ENCODE measurements at regions not wholly inside any gene's neighbourhood (a gene's known extent, or its start where the extent isn't known, plus 50 kb on each side); places are given as distances from the start of the nearest gene placed in this dataset.

GRCh38 chr14:54172562-54172961 lies 215.9 kb upstream of the BMP4 start:
- no peak for DNase-seq (ENCODE audit: low read depth in 2 of 2, low spot score in 1 of 2)

DNA sequence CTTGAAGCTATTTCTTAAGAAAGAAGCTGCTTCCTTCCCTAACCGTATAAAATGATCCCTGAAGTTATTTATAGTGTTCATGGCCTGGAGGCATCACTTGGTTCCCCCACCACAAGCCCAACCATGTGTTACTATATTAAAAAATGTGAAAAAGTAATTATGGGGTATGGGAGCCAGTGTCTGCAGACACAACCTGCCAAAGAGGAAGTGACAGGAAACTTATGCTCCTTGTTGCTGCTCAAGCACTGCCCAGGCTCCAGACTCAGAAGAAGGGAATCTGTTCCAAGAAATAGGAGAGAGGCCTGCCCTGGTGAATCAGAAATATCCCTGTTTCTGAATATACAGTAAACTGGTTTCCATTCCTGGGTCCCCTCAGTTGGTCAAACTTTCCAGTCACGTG lies 217.2 kb upstream of the BMP4 start:
- DNase-seq (ENCODE audit: low read depth in 2 of 2, low spot score in 1 of 2): no peak

GRCh38 chr14:54174457-54174856 lies 217.8 kb upstream of the BMP4 start:
- no peak for DNase-seq (ENCODE audit: low read depth in 2 of 2, low spot score in 1 of 2)

DNA sequence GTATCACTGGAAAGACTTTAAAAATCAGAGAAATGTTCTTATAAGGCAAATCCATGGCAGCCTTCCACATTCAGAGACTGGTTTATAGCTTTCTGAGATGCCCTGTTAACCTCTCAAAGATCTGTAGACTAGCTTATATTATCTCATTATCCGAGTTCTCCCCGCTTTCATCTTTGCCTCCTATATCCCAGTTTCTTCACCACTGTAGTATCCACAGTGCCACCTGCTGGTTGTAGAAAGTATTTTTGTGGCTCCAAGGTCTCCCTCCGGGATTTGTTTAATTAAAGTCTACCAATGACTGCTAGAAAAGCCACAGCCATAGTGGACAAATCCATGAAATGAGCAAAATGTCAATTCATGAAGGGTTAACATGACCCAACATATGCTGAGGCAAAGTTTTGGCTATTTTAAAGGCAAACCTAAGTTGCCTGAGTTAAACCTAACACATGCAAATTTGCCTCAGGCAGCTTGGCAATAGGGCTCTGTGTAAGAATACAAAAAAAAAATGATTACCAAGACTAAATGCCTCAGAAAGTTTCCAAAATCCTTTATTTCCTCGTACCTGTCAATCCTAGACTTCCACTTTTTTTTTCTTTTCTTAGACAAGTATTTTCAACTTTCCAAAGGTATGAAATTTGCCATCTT lies 218.8 kb upstream of the BMP4 start:
- peak in 1 of 2 donors; percentile 2 for DNase-seq (ENCODE audit: low read depth in 2 of 2, low spot score in 1 of 2)

- DNase-seq (ENCODE audit: low read depth in 2 of 2, low spot score in 1 of 2): no peak
Measured at GRCh38 chr14:54177019-54177418, 219.8 kb upstream of the CDKN3 start.

GRCh38 chr14:54177641-54178621 lies 218.9 kb upstream of the CDKN3 start:
- no peak for DNase-seq (ENCODE audit: low read depth in 2 of 2, low spot score in 1 of 2)

- DNase-seq (ENCODE audit: low read depth in 2 of 2, low spot score in 1 of 2): no peak
Measured at GRCh38 chr14:54182419-54183045, 214.3 kb upstream of the CDKN3 start.

- no peak for DNase-seq (ENCODE audit: low read depth in 2 of 2, low spot score in 1 of 2)
Measured at GRCh38 chr14:54186821-54187763, 209.7 kb upstream of the CDKN3 start.

DNA sequence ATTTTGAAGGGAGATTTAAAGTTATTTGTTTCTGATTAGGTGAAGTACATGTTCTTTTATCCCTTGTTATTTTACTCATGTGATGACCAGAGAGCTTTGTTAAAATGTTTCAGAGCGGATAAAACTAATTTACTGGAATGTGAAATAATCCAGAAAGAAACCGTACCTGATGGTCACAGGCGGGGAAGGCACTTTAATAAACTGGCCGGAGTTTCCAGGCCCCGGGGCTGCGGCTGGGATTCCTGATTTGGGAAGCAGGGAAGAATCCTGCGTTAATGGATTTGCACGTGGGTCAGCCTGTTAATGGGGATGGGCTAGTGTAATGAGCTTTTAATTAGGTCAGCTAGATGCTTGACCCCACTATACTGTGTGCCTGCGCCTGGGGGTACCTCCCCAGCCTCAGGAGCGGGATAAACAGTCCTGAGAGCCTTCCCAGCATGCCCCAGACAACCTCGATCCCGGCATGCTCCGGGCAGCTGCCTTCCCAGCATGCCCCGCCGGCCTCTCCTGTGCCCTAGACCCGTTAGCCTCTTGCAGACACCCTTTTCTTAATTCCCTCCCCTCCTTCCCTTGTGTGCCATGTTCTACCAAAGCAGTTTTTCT lies 208.6 kb upstream of the CDKN3 start:
- DNase-seq (ENCODE audit: low read depth in 2 of 2, low spot score in 1 of 2): no peak

- no peak for DNase-seq (ENCODE audit: low read depth in 2 of 2, low spot score in 1 of 2)
Measured at GRCh38 chr14:54189333-54189732, 207.5 kb upstream of the CDKN3 start.

DNA sequence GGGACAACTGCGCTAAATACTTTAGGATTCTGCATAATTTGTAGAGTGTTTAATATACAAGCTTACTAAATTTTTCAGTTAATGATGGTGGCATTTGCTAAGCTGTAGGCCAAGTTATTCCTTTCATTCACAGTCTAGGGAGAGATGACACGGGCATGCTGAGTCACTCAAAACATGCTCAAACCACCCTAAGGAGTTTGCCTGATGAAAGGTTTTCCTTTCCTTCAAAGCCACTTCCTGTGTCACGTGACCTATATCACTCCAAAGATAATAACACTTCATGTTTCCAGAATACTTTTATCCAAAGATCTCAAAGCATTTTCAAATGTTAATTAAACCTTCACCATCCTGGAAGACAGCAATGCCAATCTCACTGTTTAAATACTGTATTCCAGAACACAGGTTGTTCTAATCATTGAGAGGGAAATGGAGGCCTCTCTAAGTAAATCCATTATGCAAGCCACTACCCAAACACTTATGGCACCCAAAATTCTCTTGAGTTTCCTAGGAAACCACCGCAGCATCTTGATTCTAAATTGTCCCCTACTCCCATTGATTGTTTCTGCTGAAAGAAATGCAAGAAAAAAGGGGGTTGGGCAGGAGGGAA lies 207.0 kb upstream of the CDKN3 start:
- DNase-seq (ENCODE audit: low read depth in 2 of 2, low spot score in 1 of 2): no peak

DNA sequence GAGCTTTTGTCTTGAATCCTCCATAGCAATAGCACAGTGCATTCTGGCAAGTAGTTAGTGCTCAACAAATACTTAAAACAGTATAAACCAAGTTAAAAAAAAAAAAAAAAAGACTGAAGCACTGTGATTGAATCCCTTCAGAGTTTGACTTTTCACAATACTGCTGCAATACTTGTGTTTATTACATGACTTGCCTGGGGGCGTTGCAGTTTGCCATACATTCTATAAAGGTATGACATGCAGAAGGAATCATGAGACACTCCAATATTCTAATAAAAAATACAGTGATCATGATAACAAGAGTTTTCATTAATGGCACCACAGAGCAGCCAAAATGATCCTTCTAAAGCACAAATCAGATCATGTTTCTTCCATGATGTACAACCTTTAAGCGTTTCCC lies 205.0 kb upstream of the CDKN3 start:
- no peak for DNase-seq (ENCODE audit: low read depth in 2 of 2, low spot score in 1 of 2)

DNA sequence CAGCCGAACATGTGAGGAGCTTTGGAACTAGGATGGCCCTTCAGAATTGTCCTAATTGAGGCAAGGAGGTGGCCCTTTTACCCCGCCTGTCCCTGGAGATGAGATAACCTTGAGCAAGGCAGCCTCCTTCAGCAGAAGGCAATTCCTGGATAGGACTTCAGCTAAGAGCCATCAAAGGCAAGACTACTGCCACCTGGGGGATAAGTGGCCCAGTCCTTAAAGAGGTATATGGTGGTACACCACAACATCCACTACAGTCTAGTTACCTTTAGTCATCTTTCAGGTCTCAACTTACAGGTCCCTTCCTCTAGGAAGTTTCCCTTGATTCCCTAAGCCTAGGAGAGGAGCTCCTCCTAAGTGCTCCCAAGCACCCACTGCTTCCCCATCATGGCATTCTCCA lies 204.2 kb upstream of the CDKN3 start:
- DNase-seq (ENCODE audit: low read depth in 2 of 2, low spot score in 1 of 2): no peak

DNA sequence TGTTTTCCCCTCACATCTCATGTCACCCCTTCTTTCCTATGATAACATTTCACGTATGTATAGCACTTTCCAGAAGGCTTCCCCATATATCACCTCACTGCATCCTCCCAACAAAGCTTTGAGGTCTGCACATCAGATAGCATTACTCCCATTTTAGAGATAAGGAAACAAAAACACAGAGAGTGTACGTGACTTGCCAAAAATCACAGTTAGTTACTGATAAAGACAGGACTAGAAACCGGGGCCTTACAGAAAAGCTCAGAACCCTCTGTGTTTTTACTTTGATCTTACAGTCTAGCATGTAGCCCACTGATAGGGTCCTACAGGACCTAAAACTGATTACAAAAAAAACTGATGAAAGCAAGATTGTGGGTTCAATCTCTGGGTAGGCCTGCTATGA lies 202.9 kb upstream of the CDKN3 start:
- no peak for DNase-seq (ENCODE audit: low read depth in 2 of 2, low spot score in 1 of 2)

DNA sequence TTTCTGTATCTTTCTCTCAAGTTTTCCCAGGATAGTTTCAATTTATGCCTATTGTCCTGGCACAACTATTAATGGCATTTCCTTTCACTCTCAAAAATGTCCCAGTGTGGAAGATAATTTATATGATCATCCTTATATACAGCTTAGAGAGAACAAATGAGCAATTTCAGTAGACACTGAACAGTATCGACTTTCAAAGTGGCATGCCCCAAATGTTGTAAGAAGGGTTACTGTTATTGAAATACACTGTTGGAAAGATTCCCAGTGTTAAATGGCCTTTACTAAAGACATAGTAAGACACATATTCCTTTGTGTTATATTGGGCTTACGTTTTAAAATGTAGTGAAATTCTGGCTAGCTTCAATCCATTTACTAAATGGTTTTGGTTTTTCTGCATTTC lies 202.3 kb upstream of the CDKN3 start:
- no peak for DNase-seq (ENCODE audit: low read depth in 2 of 2, low spot score in 1 of 2)

DNA sequence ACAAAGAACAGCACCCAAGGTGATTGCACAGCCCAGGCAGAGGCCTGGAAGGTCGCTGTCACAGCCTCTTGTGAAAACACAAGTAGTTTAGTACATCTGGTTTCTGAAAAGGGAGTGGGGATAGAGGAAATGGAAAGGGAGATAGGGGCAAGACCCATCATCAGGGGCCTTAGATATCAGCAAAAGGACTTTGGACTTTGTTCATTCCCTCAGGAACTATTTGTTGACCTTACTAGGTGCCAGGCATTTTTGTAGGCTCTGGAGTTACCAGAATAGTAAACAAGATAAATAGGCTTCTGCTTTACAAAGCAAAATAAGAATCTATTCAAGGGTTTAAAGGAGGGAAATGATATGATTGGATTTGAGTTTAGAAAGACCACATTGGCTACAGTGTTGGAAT lies 199.4 kb upstream of the CDKN3 start:
- DNase-seq (ENCODE audit: low read depth in 2 of 2, low spot score in 1 of 2): no peak

DNA sequence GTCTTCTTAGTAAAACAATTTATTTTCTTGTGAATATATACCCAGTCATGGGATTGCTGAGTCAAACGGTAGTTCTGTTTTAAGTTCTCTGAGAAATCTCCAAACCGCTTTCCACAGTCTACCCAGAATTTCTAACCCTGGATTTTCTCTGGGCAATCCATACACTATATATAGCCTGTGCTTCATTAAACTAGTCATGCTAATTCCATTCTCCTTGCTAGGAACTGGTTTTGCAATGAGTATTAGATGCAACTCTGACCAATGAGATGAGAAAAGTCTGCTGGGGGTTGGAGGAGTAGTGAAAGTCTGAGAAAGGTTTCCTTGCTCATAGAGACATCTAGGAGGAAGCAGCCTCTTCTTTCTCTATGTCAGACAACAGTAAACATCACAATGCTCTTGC lies 196.1 kb upstream of the CDKN3 start:
- no peak for DNase-seq (ENCODE audit: low read depth in 2 of 2, low spot score in 1 of 2)

DNA sequence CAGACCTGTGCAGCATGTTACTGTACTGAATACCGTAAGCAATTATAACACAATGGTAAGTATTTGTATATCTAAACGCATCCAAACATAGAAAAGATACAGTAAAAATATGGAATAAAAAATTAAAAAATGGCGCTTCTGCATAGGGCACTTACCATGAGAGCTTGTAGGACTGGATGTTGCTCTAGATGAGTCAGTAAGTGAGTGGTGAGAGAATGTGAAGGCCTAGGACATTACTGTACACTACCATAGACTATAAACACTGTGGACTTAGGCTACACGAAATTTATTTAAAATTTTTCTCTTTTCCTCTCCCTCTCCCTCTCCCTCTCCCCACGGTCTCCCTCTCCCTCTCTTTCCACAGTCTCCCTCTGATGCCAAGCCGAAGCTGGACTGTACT lies 194.5 kb upstream of the CDKN3 start:
- no peak for DNase-seq (ENCODE audit: low read depth in 2 of 2, low spot score in 1 of 2)

GRCh38 chr14:54206516-54206915 lies 190.3 kb upstream of the CDKN3 start:
- DNase-seq (ENCODE audit: low read depth in 2 of 2, low spot score in 1 of 2): no peak

DNA sequence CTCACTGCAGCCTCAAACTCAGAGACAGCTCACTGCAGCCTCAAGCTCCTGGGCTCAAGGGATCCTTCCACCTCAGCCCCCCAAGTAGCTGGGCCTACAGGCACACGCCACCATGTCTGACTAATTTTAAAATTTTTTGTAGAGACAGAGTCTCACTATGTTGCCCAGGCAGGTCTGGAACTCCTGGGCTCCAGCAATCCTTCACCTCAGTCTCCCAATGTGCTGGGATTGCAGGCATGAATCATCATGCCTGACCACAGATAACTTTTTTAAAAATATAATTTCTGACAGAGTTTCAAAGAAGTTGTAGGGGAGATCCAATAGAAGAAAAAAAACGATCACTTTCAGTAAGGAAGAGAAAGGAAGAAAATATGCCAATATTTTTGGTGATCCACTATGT lies 189.7 kb upstream of the CDKN3 start:
- DNase-seq (ENCODE audit: low read depth in 2 of 2, low spot score in 1 of 2): no peak
